Endothelial cell of umbilical vein (primary cell): ENCODE measurements at regions not wholly inside any gene's neighbourhood (a gene's known extent, or its start where the extent isn't known, plus 50 kb on each side); places are given as distances from the start of the nearest gene placed in this dataset.
"Not testable (repeated sequence)": the region's sequence is repeated elsewhere in the genome, so short reads cannot be mapped to it uniquely, and the experiment has no call there.

Source experiments
- FOS ChIP-seq: IDR thresholded peaks from 2 replicates; pipeline ENCODE4 v1.6.1; 2011; ENCODE audit warnings: mild to moderate bottlenecking, low read length, moderate library complexity, borderline replicate concordance; ENCODE audit not compliant: insufficient read depth
- POLR2A ChIP-seq: IDR thresholded peaks from 2 replicates; pipeline ENCODE4 v1.6.1; 2012; ENCODE audit warnings: low read depth, mild to moderate bottlenecking, control low read depth, low read length
- POLR2AphosphoS5 ChIP-seq: IDR thresholded peaks from 2 replicates; pipeline ENCODE4 v1.6.1; 2012; ENCODE audit warnings: low read depth, mild to moderate bottlenecking, control low read depth, low read length, moderate library complexity; ENCODE audit not compliant: insufficient read depth

- not testable (repeated sequence) for TF ChIP-seq POLR2AphosphoS5, POLR2A, FOS
These were observed 253.3 kb downstream of the YTHDC2 start for GRCh38 chr5:113766827-113767226.
